ENCODE measurements at regions not wholly inside any gene's neighbourhood (a gene's known extent, or its start where the extent isn't known, plus 50 kb on each side); places are given as distances from the start of the nearest gene placed in this dataset.

- TF ChIP-seq CTCF (IDR thresholded peaks at IDR 0.05) (no peak), POLR2AphosphoS5 (IDR thresholded peaks at IDR 0.05; ENCODE audit: low read depth, low read length) (no peak)
Measured at GRCh38 chr3:104677932-104678331, 688.8 kb upstream of the ALCAM start.
